Activated T-cell treated with anti-CD3 and anti-CD28 coated beads, Interleukin-2, amount 50 U/mL, for 72 hours (primary cell): ENCODE measurements at regions not wholly inside any gene's neighbourhood (a gene's known extent, or its start where the extent isn't known, plus 50 kb on each side); places are given as distances from the start of the nearest gene placed in this dataset.

Experiments
- ATAC-seq, 2 donors: fragments of 150-1000 bp; cut with Tn5 transposase; replicated peaks in 1 of 2; 2 replicates each; pipeline ENCODE4 v1.10.0; 2021; ENCODE audit warnings: moderate library complexity in 2 of 2, mild to moderate bottlenecking in 1 of 2
- DNase-seq, 2 donors: peaks; one replicate each; pipeline ENCODE4 v3.0.0; 2021 to 2022; ENCODE audit warnings: mixed read lengths in 1 of 2
- H3K27ac Mint-ChIP-seq: one replicate; pipeline ENCODE4 v1.8.0; 2022; ENCODE audit warnings: mild to moderate bottlenecking, moderate library complexity, mixed read lengths
- H3K27me3 Mint-ChIP-seq: one replicate; pipeline ENCODE4 v1.8.0; 2022; ENCODE audit warnings: low read depth, mixed read lengths
- H3K36me3 Mint-ChIP-seq, 2 donors: one replicate each; pipeline ENCODE4 v1.8.0; 2022; ENCODE audit warnings: mixed read lengths in 2 of 2, mild to moderate bottlenecking in 1 of 2; ENCODE audit not compliant: insufficient read depth in 2 of 2
- H3K4me1 Mint-ChIP-seq: one replicate; pipeline ENCODE4 v1.8.0; 2022; ENCODE audit warnings: low read depth, mixed read lengths
- H3K4me3 Mint-ChIP-seq, 2 donors: one replicate each; pipeline ENCODE4 v1.8.0; 2022; ENCODE audit warnings: mild to moderate bottlenecking in 2 of 2, mixed read lengths in 2 of 2, moderate library complexity in 2 of 2
- H3K9me3 Mint-ChIP-seq, 2 donors: one replicate each; pipeline ENCODE4 v1.8.0; 2022; ENCODE audit warnings: mixed read lengths in 2 of 2

- H3K27me3 Mint-ChIP-seq = no peaks in the 10 kb centered on the region
- H3K4me1 Mint-ChIP-seq = no peaks in the 10 kb centered on the region
- H3K4me3 Mint-ChIP-seq = no peak overlapping the region
- H3K9me3 Mint-ChIP-seq = peaks cover 2 to 7% of the 10 kb centered on the region in 2 donors
- no peaks in the 10 kb centered on the region for H3K36me3 Mint-ChIP-seq
- DNase-seq = no peak
- no peak overlapping the region for H3K27ac Mint-ChIP-seq
- no peak for ATAC-seq
Measured at GRCh38 chr1:106880226-106880625, 176.2 kb upstream of the PRMT6 start.

- Mint-ChIP-seq H3K27ac (no peak overlapping the region), H3K4me1 (no peaks in the 10 kb centered on the region), H3K4me3 (no peak overlapping the region), H3K9me3 (peaks cover 2 to 7% of the 10 kb centered on the region in 2 donors), H3K36me3 (no peaks in the 10 kb centered on the region), H3K27me3 (no peaks in the 10 kb centered on the region)
- DNase-seq (no peak), ATAC-seq (no peak)
Measured at GRCh38 chr1:106883208-106883607, 173.3 kb upstream of the PRMT6 start.

GRCh38 chr1:106889059-106889458 lies 167.4 kb upstream of the PRMT6 start:
- Mint-ChIP-seq H3K36me3 (no peaks in the 10 kb centered on the region), H3K27me3 (no peaks in the 10 kb centered on the region), H3K4me3 (no peak overlapping the region), H3K27ac (no peak overlapping the region), H3K9me3 (peaks cover 0 to 1% of the 10 kb centered on the region in 2 donors), H3K4me1 (no peaks in the 10 kb centered on the region)
- DNase-seq (no peak), ATAC-seq (no peak)

GRCh38 chr1:106889583-106889982 lies 166.9 kb upstream of the PRMT6 start:
- ATAC-seq (no peak), DNase-seq (no peak)
- Mint-ChIP-seq H3K36me3 (no peaks in the 10 kb centered on the region), H3K9me3 (peaks cover 0 to 1% of the 10 kb centered on the region in 2 donors), H3K4me1 (no peaks in the 10 kb centered on the region), H3K4me3 (no peak overlapping the region), H3K27ac (no peak overlapping the region), H3K27me3 (no peaks in the 10 kb centered on the region)

- no peak overlapping the region for H3K27ac Mint-ChIP-seq
- DNase-seq = no peak
- H3K4me1 Mint-ChIP-seq = no peaks in the 10 kb centered on the region
- ATAC-seq = no peak
- no peaks in the 10 kb centered on the region for H3K36me3 Mint-ChIP-seq
- H3K4me3 Mint-ChIP-seq = no peak overlapping the region
- no peaks in the 10 kb centered on the region for H3K27me3 Mint-ChIP-seq
- H3K9me3 Mint-ChIP-seq = peaks cover 0 to 1% of the 10 kb centered on the region in 2 donors
Measured at GRCh38 chr1:106897976-106898375, 158.5 kb upstream of the PRMT6 start.

- no peak overlapping the region for H3K4me3 Mint-ChIP-seq
- no peaks in the 10 kb centered on the region for H3K27me3 Mint-ChIP-seq
- H3K9me3 Mint-ChIP-seq = peaks cover 4 to 5% of the 10 kb centered on the region in 2 donors
- ATAC-seq = no peak
- DNase-seq = no peak
- no peaks in the 10 kb centered on the region for H3K36me3 Mint-ChIP-seq
- no peak overlapping the region for H3K27ac Mint-ChIP-seq
- H3K4me1 Mint-ChIP-seq = no peaks in the 10 kb centered on the region
Measured at GRCh38 chr1:106899644-106900043, 156.8 kb upstream of the PRMT6 start.

- no peak for DNase-seq
- ATAC-seq = no peak
- no peaks in the 10 kb centered on the region for H3K36me3 Mint-ChIP-seq
- peaks cover 4 to 9% of the 10 kb centered on the region in 2 donors for H3K9me3 Mint-ChIP-seq
- H3K4me3 Mint-ChIP-seq = no peak overlapping the region
- no peaks in the 10 kb centered on the region for H3K4me1 Mint-ChIP-seq
- H3K27me3 Mint-ChIP-seq = no peaks in the 10 kb centered on the region
- H3K27ac Mint-ChIP-seq = no peak overlapping the region
Measured at GRCh38 chr1:106907795-106908194, 148.7 kb upstream of the PRMT6 start.

GRCh38 chr1:106908689-106909088 lies 147.8 kb upstream of the PRMT6 start:
- no peak overlapping the region for H3K27ac Mint-ChIP-seq
- H3K9me3 Mint-ChIP-seq = peaks cover 2 to 5% of the 10 kb centered on the region in 2 donors
- H3K4me3 Mint-ChIP-seq = no peak overlapping the region
- no peaks in the 10 kb centered on the region for H3K27me3 Mint-ChIP-seq
- ATAC-seq = no peak
- no peaks in the 10 kb centered on the region for H3K36me3 Mint-ChIP-seq
- no peak for DNase-seq
- H3K4me1 Mint-ChIP-seq = no peaks in the 10 kb centered on the region

GRCh38 chr1:106910798-106911197 lies 145.7 kb upstream of the PRMT6 start:
- H3K9me3 Mint-ChIP-seq = no peaks in the 10 kb centered on the region
- H3K27ac Mint-ChIP-seq = no peak overlapping the region
- no peaks in the 10 kb centered on the region for H3K27me3 Mint-ChIP-seq
- DNase-seq = no peak
- no peaks in the 10 kb centered on the region for H3K36me3 Mint-ChIP-seq
- ATAC-seq = no peak
- no peaks in the 10 kb centered on the region for H3K4me1 Mint-ChIP-seq
- H3K4me3 Mint-ChIP-seq = no peak overlapping the region

- DNase-seq (no peak), ATAC-seq (no peak)
- H3K36me3 Mint-ChIP-seq = no peaks in the 10 kb centered on the region
- no peaks in the 10 kb centered on the region for H3K9me3 Mint-ChIP-seq
- no peaks in the 10 kb centered on the region for H3K27me3 Mint-ChIP-seq
- H3K4me1 Mint-ChIP-seq = no peaks in the 10 kb centered on the region
- H3K4me3 Mint-ChIP-seq = no peak overlapping the region
- H3K27ac Mint-ChIP-seq = no peak overlapping the region
Measured at GRCh38 chr1:106912131-106912530, 144.3 kb upstream of the PRMT6 start.

GRCh38 chr1:106921186-106921585 lies 135.3 kb upstream of the PRMT6 start:
- ATAC-seq = no peak
- H3K36me3 Mint-ChIP-seq = peaks cover 0 to 2% of the 10 kb centered on the region in 2 donors

GRCh38 chr1:106924360-106924759 lies 132.1 kb upstream of the PRMT6 start:
- Mint-ChIP-seq H3K4me1 (no peaks in the 10 kb centered on the region), H3K36me3 (peaks cover 0 to 2% of the 10 kb centered on the region in 2 donors), H3K27me3 (no peaks in the 10 kb centered on the region), H3K9me3 (peaks cover 2 to 3% of the 10 kb centered on the region in 2 donors), H3K4me3 (no peak overlapping the region), H3K27ac (no peak overlapping the region)
- DNase-seq (no peak), ATAC-seq (no peak)

More at GRCh38 chr1:106921186-106921585, 135.3 kb upstream of the PRMT6 start:
- no peaks in the 10 kb centered on the region for H3K27me3 Mint-ChIP-seq
- no peaks in the 10 kb centered on the region for H3K4me1 Mint-ChIP-seq
- H3K4me3 Mint-ChIP-seq = no peak overlapping the region
- no peaks in the 10 kb centered on the region for H3K9me3 Mint-ChIP-seq
- DNase-seq = no peak
- H3K27ac Mint-ChIP-seq = no peak overlapping the region

GRCh38 chr1:106925750-106926149 lies 130.7 kb upstream of the PRMT6 start:
- Mint-ChIP-seq H3K27me3 (no peaks in the 10 kb centered on the region), H3K9me3 (peaks cover 2 to 3% of the 10 kb centered on the region in 2 donors), H3K36me3 (peaks cover 0 to 2% of the 10 kb centered on the region in 2 donors), H3K4me3 (no peak overlapping the region), H3K27ac (no peak overlapping the region), H3K4me1 (no peaks in the 10 kb centered on the region)
- no peak for DNase-seq
- ATAC-seq = no peak

- no peak for ATAC-seq
- Mint-ChIP-seq H3K36me3 (peaks cover 0 to 2% of the 10 kb centered on the region in 2 donors), H3K9me3 (peaks cover 2 to 3% of the 10 kb centered on the region in 2 donors)
Measured at GRCh38 chr1:106926803-106927582, 129.5 kb upstream of the PRMT6 start.

More at GRCh38 chr1:106926803-106927582, 129.5 kb upstream of the PRMT6 start:
- Mint-ChIP-seq H3K4me1 (no peaks in the 10 kb centered on the region), H3K27me3 (no peaks in the 10 kb centered on the region), H3K27ac (no peak overlapping the region), H3K4me3 (no peak overlapping the region)
- DNase-seq = no peak
